Smooth muscle cell (in vitro differentiated cells): ENCODE measurements at regions not wholly inside any gene's neighbourhood (a gene's known extent, or its start where the extent isn't known, plus 50 kb on each side); places are given as distances from the start of the nearest gene placed in this dataset.

Source experiments
- DNase-seq: peaks from one replicate; lab custom pipeline; 2025; ENCODE audit not compliant: unreplicated experiment; lab: John Stamatoyannopoulos, UW
- H2AFZ ChIP-seq: fragments of 200-600 bp; sonication (generic); 2 replicates; pipeline ENCODE4 v1.6.0; 2016; ENCODE audit warnings: antibody characterized with exemption, low read depth, mild to moderate bottlenecking
- H3F3A ChIP-seq: fragments of 200-600 bp; sonication (generic); 2 replicates; pipeline ENCODE4 v1.6.0; 2017; ENCODE audit warnings: antibody characterized with exemption, low read depth
- H3K27ac ChIP-seq: fragments of 200-600 bp; sonication (generic); 2 replicates; pipeline ENCODE4 v1.5.1; 2016; ENCODE audit warnings: low read depth, mild to moderate bottlenecking
- H3K27me3 ChIP-seq: fragments of 200-600 bp; sonication (generic); 2 replicates; pipeline ENCODE4 v1.6.1; 2016; ENCODE audit warnings: low read depth, mild to moderate bottlenecking
- H3K36me3 ChIP-seq: fragments of 200-600 bp; sonication (generic); 2 replicates; pipeline ENCODE4 v1.5.1; 2016; ENCODE audit warnings: low read depth
- H3K4me1 ChIP-seq: fragments of 200-600 bp; sonication (generic); 2 replicates; pipeline ENCODE4 v1.5.1; 2016; ENCODE audit warnings: low read depth
- H3K4me2 ChIP-seq: fragments of 200-600 bp; sonication (generic); 2 replicates; pipeline ENCODE4 v1.6.0; 2016; ENCODE audit warnings: mild to moderate bottlenecking
- H3K4me3 ChIP-seq: fragments of 200-600 bp; sonication (generic); 2 replicates; pipeline ENCODE4 v1.5.1; 2016; ENCODE audit warnings: mild to moderate bottlenecking
- H3K79me2 ChIP-seq: fragments of 200-600 bp; sonication (generic); 2 replicates; pipeline ENCODE4 v1.6.0; 2016; ENCODE audit warnings: low read depth, mild to moderate bottlenecking
- H3K9ac ChIP-seq: fragments of 200-600 bp; sonication (generic); 2 replicates; pipeline ENCODE4 v1.6.0; 2016; ENCODE audit warnings: low read depth
- H3K9me3 ChIP-seq: fragments of 200-600 bp; sonication (generic); replicated peaks from 2 replicates; pipeline ENCODE4 v1.5.1; 2016; ENCODE audit warnings: low read depth
- H4K20me1 ChIP-seq: fragments of 200-600 bp; sonication (generic); 2 replicates; pipeline ENCODE4 v1.6.0; 2016; ENCODE audit warnings: low read depth
- WGBS: methylation state at CpG from one replicate; pipeline ENCODE4 v1.1.7; 2016; ENCODE audit warnings: low lambda C conversion rate; 5-methylcytosine and 5-hydroxymethylcytosine counted together
- TF ChIP-seq, protein P1 (sequence below): fragments of 200-600 bp; sonication (generic); IDR thresholded peaks from 2 replicates; pipeline ENCODE4 v1.5.1; 2017; ENCODE audit warnings: borderline replicate concordance, mild to moderate bottlenecking, antibody characterized with exemption; ENCODE audit not compliant: insufficient read depth, poor library complexity, severe bottlenecking

GRCh38 chr9:89838621-89839020 is 233.8 kb downstream of the GADD45G start:
- DNase-seq = no peak
- no peaks in the 10 kb centered on the region for H3F3A ChIP-seq
- H3K27me3 ChIP-seq = no peaks in the 10 kb centered on the region
- H3K79me2 ChIP-seq = no peaks in the 10 kb centered on the region
- WGBS = 84% methylated on average over 6 of the region's 6 CpGs
- no peak overlapping the region for H3K27ac ChIP-seq
- H4K20me1 ChIP-seq = no peaks in the 10 kb centered on the region
- peaks cover 6% of the 10 kb centered on the region for H3K4me1 ChIP-seq
- H2AFZ ChIP-seq = no peak overlapping the region
- TF ChIP-seq, protein P1, sequence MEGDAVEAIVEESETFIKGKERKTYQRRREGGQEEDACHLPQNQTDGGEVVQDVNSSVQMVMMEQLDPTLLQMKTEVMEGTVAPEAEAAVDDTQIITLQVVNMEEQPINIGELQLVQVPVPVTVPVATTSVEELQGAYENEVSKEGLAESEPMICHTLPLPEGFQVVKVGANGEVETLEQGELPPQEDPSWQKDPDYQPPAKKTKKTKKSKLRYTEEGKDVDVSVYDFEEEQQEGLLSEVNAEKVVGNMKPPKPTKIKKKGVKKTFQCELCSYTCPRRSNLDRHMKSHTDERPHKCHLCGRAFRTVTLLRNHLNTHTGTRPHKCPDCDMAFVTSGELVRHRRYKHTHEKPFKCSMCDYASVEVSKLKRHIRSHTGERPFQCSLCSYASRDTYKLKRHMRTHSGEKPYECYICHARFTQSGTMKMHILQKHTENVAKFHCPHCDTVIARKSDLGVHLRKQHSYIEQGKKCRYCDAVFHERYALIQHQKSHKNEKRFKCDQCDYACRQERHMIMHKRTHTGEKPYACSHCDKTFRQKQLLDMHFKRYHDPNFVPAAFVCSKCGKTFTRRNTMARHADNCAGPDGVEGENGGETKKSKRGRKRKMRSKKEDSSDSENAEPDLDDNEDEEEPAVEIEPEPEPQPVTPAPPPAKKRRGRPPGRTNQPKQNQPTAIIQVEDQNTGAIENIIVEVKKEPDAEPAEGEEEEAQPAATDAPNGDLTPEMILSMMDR = no peak
- no peak overlapping the region for H3K9ac ChIP-seq
- no peaks in the 10 kb centered on the region for H3K36me3 ChIP-seq
- H3K4me2 ChIP-seq = no peak overlapping the region
- no peaks in the 10 kb centered on the region for H3K9me3 ChIP-seq
- no peak overlapping the region for H3K4me3 ChIP-seq

- Histone ChIP-seq H3K79me2 (no peaks in the 10 kb centered on the region), H3F3A (no peaks in the 10 kb centered on the region), H3K27ac (no peak overlapping the region), H3K36me3 (no peaks in the 10 kb centered on the region), H2AFZ (peak overlapping the region; percentile 35), H3K9me3 (no peaks in the 10 kb centered on the region), H3K9ac (no peak overlapping the region), H3K4me3 (no peak overlapping the region), H3K4me2 (no peak overlapping the region), H3K27me3 (no peaks in the 10 kb centered on the region), H3K4me1 (peaks cover 6% of the 10 kb centered on the region), H4K20me1 (no peaks in the 10 kb centered on the region)
- WGBS = 47% methylated on average over 4 of the region's 4 CpGs
- TF ChIP-seq, protein P1 = no peak
- DNase-seq = no peak
These were observed 234.6 kb downstream of the GADD45G start for GRCh38 chr9:89839449-89839848.

GRCh38 chr9:89839952-89840351 is 235.1 kb downstream of the GADD45G start:
- no peaks in the 10 kb centered on the region for H3K36me3 ChIP-seq
- no peaks in the 10 kb centered on the region for H3K9me3 ChIP-seq
- TF ChIP-seq, protein P1 = no peak
- no peaks in the 10 kb centered on the region for H3K27me3 ChIP-seq
- no peaks in the 10 kb centered on the region for H3F3A ChIP-seq
- no peak overlapping the region for H3K9ac ChIP-seq
- H3K4me3 ChIP-seq = no peak overlapping the region
- no peaks in the 10 kb centered on the region for H4K20me1 ChIP-seq
- H3K4me2 ChIP-seq = no peak overlapping the region
- no peak for DNase-seq
- 42% methylated on average over 7 of the region's 7 CpGs for WGBS
- no peaks in the 10 kb centered on the region for H3K79me2 ChIP-seq
- peaks cover 6% of the 10 kb centered on the region for H3K4me1 ChIP-seq
- H3K27ac ChIP-seq = no peak overlapping the region
- peak overlapping the region; percentile 35 for H2AFZ ChIP-seq

DNA sequence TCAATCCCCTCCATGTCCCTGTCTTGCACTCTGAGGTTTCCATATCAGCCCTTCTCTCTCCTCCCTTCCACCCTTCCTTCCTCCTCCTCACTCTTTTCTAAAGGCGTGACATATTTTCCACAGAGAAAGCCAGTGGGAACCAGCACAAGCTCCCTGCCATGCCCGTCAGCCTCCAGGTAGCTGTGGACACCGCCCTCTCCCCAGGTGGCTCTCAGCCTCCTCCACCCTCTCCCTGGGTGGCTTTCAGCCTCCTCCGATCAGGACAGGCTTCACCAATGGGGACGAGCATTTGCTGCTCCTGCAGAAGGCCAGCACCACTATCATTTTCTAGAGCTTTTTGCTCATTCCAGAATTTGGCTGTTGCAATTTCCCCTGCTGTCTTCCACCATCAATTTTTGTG is 236.6 kb downstream of the GADD45G start:
- no peaks in the 10 kb centered on the region for H3K4me1 ChIP-seq
- TF ChIP-seq, protein P1 = no peak
- no peaks in the 10 kb centered on the region for H3F3A ChIP-seq
- H4K20me1 ChIP-seq = no peaks in the 10 kb centered on the region
- no peak overlapping the region for H2AFZ ChIP-seq
- WGBS = 97% methylated on average over 5 of the region's 5 CpGs
- H3K27me3 ChIP-seq = no peaks in the 10 kb centered on the region
- no peaks in the 10 kb centered on the region for H3K79me2 ChIP-seq
- H3K36me3 ChIP-seq = no peaks in the 10 kb centered on the region
- no peak overlapping the region for H3K9ac ChIP-seq
- H3K4me2 ChIP-seq = no peak overlapping the region
- H3K9me3 ChIP-seq = no peaks in the 10 kb centered on the region
- no peak overlapping the region for H3K4me3 ChIP-seq
- no peak overlapping the region for H3K27ac ChIP-seq
- no peak for DNase-seq
